Left forelimb (tissue), 1 donor: ENCODE measurements at regions not wholly inside any gene's neighbourhood (a gene's known extent, or its start where the extent isn't known, plus 50 kb on each side); places are given as distances from the start of the nearest gene placed in this dataset.
"Not testable (repeated sequence)": the region's sequence is repeated elsewhere in the genome, so short reads cannot be mapped to it uniquely, and the experiment has no call there.

Experiments
- DNase-seq: peaks from one replicate; pipeline ENCODE4 v3.0.0-alpha.2; 2018; ENCODE audit warnings: low spot score

GRCh38 chr5:58200451-58200850 is 259.4 kb downstream of the PLK2 start:
- DNase-seq: no peak

GRCh38 chr5:58199087-58199486 is 260.8 kb downstream of the PLK2 start:
- DNase-seq: no peak

DNA sequence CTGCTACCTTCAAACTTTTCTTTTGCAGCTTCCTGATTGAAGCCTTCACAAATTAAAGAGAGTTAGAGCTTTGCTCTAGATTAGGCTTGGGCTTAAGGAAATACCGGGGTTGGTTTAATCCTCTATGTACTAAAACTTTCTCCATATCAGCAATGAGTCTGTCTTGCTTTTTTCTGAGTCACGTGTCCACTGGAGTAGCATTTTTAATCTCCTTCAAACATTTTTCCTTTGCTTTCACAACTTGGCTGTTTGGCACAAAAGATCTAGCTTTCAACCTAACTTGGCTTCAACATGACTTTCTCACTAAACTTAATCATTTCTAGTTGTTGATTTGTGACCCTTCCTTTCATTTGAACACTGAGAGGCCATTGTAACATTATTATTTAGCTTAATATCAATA is 261.6 kb downstream of the PLK2 start:
- no peak for DNase-seq

- DNase-seq: no peak
Observed at GRCh38 chr5:58197875-58198274, 262.0 kb downstream of the PLK2 start.

GRCh38 chr5:58191443-58191842 is 268.4 kb downstream of the PLK2 start:
- DNase-seq: no peak

- DNase-seq: no peak
Observed at GRCh38 chr5:58188262-58188651, 271.6 kb downstream of the PLK2 start.

- no peak for DNase-seq
Observed at GRCh38 chr5:58187432-58188261, 272.2 kb downstream of the PLK2 start.

GRCh38 chr5:58185801-58186200 is 274.1 kb downstream of the PLK2 start:
- DNase-seq: no peak

- no peak for DNase-seq
Observed at GRCh38 chr5:58185397-58185796, 274.5 kb downstream of the PLK2 start.

DNA sequence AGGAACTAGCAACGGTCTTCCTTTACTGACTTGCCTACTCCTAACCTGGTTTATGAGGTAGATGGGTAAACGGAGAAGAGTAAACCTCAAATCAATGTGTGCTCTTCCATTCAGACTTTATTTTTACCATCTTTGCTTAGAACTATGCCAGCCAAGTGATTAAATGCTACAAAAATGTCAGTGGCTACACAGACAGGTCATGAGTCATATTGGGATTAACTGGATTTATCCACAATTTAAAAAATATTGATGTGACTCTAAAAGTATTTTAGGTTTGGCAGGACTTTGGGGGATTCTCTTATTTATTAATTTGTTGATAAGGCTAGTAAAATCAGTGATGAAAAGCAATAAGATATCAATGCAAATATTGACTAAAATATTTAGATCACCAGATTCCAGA is 275.0 kb downstream of the PLK2 start:
- DNase-seq: no peak

DNA sequence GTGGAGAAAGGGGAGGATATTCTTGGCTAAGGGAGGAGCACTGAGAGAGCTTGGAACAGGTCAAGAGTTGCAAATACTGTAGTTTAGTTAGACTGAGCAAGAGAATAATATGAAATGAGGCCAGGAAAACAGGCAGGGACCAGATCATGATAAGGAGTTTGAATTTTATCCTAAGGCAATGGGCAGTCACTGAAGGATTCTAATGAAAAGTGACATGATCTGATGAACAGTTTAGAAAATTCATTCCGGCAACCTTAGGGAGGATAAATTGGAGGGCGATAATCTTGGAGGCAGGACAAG is 276.1 kb downstream of the PLK2 start:
- no peak for DNase-seq

GRCh38 chr5:58183078-58183785 is 276.7 kb downstream of the PLK2 start:
- DNase-seq: no peak

DNA sequence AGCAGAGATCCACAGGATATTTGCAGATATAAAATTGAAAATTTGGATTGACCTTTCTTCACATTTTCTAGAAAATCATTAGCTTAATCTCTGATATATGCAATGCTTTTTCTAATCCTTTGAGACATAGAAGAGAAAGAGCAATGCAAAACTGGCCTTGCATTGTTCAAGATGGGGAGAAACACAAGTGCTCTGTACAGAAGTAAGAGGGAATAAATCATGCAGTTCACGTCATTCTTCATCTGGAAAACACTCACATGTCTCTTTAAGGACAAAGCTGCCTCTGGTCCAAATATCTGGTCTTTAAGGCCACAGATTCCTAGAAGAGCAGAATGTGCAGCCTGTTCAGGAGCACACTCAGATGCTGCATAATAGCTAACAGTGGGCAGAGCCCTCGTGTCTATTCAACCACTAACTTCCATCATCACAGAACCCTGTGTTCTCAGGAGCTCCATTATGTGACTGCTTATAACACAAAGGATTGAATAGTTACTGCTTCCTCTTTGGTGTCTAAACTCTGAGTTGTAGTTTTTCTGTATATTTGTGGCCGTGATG is 277.5 kb downstream of the PLK2 start:
- no peak for DNase-seq

DNA sequence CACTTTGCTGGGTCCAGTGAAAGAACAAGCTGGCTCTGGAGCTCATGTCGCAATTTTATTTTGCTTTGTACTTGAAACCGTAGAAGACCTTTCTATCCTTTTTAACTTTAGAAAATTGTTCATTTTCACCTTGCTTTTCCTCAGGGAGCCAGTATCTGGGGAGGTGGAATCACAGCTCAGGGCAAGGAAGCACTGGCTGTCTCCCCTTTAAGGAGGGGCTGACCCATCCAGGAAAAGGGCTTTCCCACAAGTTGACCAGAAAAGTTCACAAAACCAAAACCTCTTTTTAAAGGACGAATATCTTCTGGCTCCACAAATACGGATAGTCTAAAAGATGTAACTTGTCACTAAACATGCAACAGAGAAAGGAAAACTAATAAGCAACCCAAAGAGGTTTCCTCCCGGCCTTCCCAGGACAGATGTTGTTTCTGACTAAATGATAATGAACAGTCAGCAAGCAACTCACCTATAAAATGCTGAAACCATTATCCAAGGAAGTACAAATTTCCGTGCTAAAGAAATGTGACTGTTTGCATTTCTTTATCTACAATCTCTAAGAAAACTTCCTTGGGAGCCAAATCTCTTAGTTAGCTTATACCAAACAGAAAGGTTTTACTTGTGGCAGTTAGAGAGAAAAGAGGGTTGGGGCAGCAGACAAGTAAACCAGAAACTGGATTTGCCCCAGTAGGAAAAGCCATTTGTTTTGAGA is 278.2 kb downstream of the PLK2 start:
- DNase-seq: no peak

GRCh38 chr5:58172946-58173345 is 286.9 kb downstream of the PLK2 start:
- no peak for DNase-seq

DNA sequence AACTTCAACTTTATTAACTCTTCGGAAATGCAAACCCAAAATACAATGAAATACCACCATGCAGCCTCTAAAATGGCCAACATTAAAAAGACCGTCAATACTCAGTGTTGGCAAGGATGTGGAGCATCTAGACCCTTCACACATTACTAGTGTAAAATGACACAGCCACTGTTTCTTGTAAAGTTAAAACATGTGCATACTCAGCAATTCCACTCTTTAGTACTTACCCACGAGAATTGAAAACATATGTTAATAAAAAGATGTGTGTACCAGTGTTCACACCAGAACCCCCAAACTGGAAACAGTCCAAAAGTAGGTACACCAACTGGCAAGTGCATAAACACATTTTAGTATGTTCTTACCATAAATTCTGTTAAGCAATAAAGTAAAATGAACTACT is 294.7 kb downstream of the PLK2 start:
- no peak for DNase-seq

- not testable (repeated sequence) for DNase-seq
Observed at GRCh38 chr5:58161889-58162288, 298.0 kb downstream of the PLK2 start.

DNA sequence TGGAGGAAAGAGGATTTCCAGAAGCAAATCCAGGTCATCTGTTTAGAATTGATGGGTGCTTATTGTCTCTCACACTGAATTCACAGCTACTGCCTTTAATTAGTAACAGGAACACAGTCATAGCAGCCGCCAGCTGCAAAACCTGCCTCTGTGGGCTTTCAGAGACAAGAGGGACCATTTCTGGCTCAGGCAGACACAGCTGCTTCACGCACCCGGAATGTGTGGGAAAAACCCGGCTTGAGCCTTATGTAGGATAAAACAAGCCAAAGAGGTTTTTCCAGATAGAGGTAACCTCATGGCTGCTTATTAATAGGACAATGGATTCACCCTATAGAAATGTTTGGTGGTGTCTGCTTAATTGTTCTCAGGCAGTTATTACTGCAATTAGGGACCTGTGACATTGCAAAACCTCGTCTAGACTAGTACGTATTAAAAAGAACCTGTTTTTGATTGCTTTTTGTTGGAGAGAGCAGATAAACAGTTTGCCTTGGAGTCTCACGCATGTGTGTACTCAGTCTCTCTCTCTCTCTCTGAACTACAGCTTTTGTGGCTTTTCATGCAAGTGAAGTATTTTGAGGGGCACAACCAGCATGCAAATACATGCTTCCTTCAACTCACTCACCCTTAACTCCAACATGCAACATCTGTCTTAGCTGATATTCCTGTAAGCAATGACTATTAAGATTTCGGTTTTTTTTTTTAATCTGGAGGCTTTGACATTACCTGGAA is 302.7 kb downstream of the PLK2 start:
- DNase-seq: peak; percentile 76

DNA sequence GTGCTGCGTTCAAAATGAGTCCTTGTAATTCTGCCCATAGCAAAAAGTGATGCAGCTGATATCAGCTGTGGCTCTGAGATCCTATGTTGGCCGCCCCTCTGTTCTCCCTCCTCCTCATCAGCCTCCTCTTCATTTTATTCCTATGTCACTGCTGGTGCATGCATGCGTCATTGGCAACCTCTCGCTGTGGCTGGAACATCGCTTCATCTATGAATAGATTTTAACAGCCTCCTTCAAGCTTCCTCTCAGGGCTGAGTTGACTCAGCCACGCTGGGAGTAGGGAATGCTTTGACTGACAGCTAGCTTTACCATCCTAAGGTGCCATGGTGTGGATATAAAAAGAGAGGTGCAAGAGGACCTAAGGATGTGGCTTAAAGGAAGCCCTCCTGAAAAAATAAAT is 303.5 kb downstream of the PLK2 start:
- DNase-seq: no peak

- DNase-seq: no peak
Observed at GRCh38 chr5:58153255-58153654, 306.6 kb downstream of the PLK2 start.

DNA sequence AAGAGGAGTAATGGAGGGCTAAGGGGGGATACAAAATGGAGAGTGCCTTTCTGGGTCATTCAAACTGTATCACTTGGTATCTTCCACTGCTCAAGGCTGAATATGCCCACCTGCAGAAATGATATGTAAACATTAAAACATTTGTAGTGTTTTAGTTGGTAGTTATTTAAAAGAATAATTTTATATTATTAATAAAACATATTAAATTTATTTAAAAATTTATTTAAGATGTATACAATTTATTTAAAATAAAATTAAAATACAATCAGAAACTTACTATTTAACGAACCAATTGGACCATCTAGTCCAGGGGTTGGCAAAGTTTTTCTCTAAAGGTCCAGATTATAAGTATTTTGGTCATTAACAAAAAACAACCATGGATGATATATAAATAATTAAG is 308.5 kb downstream of the PLK2 start:
- DNase-seq: no peak

DNA sequence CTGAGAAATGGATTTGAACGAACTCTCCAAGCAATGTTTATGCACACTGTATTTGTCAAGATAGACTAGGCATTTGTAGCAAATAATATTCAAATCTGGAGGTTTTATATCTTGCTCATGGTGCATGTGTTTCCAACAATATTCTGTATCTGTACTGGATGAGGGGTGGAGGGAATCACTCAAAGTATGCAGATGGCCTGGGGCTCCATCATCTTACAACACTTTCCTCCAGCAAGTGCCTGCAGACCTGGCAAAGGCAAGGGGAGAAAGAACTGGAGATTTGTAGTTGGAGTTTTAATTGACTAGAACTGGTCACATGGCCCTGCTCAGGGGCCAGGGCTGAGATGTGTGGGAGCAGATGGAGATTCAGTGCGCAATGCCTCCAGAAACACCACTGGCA is 309.0 kb downstream of the PLK2 start:
- no peak for DNase-seq
